NCI-H2171 (cell line): ENCODE measurements at regions not wholly inside any gene's neighbourhood (a gene's known extent, or its start where the extent isn't known, plus 50 kb on each side); places are given as distances from the start of the nearest gene placed in this dataset.
"Not testable (repeated sequence)": the region's sequence is repeated elsewhere in the genome, so short reads cannot be mapped to it uniquely, and the experiment has no call there.

Source experiments
- DNase-seq: peaks from one replicate; lab custom pipeline; 2025; lab: John Stamatoyannopoulos, UW

DNA sequence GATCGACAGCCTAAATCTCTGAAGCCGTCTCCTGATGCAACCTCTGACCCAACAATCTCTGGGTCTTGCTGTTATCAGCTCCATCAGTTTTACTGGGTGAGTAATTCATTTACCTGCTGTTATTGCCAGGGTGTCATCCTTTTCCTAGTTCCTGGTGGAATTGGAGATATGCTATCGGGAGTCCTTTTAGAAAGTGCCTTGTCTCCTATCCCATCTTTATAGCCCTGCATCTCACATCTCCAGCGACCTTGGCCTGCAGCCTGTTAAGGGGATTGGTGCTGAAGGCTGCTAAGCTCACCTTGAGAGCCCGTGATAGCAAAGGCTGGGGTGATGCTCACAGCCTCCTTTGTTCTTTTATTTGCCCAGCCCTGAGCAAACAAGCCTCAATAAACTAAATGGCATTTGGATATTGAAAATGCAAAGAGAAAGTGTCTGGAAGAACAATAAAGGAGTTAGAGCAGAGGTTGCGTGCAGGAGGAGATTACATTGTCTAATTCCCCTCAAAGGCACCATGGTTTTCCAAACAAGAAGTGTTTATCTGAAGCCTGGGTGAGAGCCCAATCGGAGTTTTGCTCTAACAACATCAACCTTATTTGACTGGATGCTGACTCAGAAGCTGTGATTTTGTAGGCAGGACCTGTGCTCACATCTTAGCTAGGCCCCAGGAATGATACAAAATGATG is 101.8 kb downstream of the RPLP1 start:
- DNase-seq: no peak

DNA sequence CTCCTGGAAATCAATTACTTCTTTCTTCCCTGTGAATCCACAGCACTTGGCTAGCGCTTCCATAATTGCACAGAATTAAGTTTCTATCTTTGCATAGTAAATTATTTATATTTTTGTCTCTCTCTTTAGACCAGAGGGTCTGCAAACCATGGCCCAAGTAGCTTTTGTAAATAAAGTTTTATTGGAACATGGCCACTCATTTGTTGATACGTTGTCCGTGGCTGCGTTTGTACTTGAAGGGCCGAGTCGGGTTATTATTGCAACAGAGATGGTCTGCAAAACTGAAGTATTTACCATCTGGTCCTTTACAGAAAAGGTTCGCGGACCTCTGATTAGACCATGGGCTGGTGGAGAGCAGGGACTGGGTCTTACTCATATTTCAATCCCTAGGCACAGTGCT is 102.5 kb downstream of the RPLP1 start:
- no peak for DNase-seq

GRCh38 chr15:69556344-69556743 is 103.7 kb downstream of the RPLP1 start:
- DNase-seq: no peak

GRCh38 chr15:69557020-69557706 is 104.5 kb downstream of the RPLP1 start:
- no peak for DNase-seq

DNA sequence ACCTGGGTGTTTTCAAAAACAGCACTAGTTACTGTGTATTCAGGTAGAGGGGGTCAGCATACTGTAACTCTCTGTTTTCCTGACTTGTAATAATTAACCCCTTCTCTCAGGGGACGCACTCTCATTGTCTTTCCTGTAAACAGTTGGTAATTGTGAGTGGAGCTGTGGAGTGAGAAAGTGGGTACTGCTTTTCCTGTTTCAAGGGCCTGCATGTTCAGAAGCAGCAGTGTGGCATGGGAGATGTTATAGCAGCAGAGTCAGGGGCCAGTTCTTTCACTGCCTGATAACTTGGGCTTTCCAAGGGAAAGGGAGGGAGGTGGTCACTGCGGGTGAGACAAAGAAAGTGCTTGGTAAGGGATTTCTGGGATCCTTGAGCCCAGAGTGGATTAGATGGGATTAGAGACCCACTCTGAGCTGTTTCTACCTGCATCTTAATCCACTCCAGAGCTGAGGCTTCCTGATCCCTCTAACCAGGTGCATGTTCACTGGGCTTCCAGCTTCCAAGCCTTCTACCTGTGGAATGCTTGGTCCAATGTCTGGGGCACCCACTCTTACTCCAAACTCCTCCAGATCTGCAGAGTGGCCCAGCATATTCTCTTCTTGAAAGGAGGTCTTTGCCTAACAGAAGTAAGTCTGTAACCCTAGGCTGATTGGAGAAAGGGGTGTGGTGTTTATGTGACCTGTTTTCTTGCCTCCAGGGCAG is 105.2 kb downstream of the RPLP1 start:
- no peak for DNase-seq

- no peak for DNase-seq
Measured at GRCh38 chr15:69559440-69560190, 107.0 kb downstream of the RPLP1 start.

- DNase-seq: no peak
Measured at GRCh38 chr15:69561071-69561784, 108.6 kb downstream of the RPLP1 start.

- no peak for DNase-seq
Measured at GRCh38 chr15:69562116-69562515, 109.5 kb downstream of the RPLP1 start.

- no peak for DNase-seq
Measured at GRCh38 chr15:69562564-69562963, 109.9 kb downstream of the RPLP1 start.

- no peak for DNase-seq
Measured at GRCh38 chr15:69565066-69565655, 112.5 kb downstream of the RPLP1 start.

- DNase-seq: not testable (repeated sequence)
Measured at GRCh38 chr15:69567238-69567760, 114.7 kb downstream of the RPLP1 start.

DNA sequence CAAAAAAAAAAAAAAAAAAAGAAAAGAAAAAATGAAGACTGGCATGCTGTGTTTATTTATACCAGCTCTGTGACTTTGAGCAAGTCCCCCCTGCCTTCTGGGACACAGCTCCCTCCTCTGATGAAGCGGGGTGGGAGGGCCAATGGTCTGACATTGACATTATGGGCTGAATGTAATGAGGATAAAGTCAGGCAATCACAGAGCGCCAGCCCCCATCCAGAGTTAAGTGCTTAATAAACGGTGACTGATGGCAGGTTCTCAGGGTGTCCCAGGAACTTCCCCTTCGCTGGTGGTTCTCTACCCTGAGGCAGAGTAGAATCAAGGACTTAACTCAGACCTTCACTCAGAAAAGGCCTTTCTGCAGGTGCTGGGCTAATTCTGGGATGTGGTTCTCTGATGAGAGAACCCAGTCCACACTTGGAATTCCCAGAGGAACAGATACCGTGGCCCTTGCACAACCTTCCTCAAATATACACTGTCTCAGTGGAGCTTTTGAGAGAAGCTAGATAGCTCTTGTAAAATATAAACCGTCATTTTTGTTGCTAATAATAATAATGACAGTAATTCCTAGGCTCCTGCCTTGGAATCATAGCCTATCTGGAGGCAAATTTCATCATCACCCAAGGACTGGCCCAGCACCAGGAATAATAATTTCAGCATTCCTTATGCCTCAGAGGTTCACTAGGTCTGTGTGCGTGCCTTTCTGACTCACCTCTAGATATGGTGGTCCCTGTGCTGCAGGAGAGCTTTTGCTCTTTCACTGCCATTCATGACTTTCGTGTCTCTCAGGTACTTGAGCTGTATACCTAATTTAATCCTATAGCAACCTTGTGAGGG is 115.8 kb downstream of the RPLP1 start:
- DNase-seq: no peak

- DNase-seq: no peak
Measured at GRCh38 chr15:69570454-69570853, 117.8 kb downstream of the RPLP1 start.

DNA sequence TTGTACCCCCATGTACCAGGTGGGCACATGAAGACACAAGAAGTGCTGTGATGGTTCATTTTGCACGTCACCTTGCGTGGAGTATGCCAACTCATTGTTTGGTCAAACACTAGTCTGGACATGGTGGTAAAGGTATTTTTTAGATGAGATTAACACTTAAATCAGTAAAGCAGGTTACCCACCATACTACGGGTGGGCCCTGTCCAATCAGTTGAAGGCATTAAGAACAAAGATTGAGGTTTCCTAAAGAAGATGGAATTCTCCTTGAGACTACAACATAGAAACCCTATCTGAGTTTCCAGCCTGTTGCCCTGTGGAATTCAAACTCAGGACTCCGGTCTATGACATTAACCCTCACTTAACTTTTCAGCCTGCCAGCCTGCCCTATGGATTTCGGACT is 118.4 kb downstream of the RPLP1 start:
- no peak for DNase-seq

- not testable (repeated sequence) for DNase-seq
Measured at GRCh38 chr15:69573278-69573677, 120.7 kb downstream of the RPLP1 start.

DNA sequence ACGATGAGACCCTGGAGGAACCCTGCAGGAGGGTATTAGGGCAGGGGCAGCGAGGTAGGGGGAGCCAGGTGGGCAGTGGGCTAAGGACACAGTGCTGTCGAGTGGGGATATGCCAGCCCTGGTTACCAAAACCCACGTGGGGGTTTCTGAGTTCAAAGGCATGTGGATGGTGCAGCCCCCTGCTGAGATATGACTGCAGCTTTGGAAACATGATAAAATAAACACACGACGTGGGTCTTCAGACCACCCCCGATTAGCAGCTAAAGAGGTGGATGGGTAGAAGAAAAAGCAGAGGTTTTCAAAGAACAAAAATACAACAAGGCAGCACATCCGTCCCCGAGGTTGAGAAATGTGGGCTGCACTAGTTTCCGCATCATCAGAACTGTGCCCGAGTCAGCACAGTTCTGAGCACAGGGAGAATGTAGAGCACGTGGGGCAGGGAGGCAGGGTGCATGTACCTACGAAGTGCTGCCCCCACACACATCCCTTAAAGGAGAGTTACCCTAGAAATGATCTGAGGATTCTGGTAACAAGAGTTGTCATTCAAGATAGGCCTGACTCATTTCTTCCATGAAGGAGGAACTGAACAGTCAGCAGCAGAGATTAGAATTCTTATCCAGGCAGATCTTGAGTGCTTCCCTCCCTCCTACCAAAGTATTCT is 121.3 kb downstream of the RPLP1 start:
- no peak for DNase-seq

DNA sequence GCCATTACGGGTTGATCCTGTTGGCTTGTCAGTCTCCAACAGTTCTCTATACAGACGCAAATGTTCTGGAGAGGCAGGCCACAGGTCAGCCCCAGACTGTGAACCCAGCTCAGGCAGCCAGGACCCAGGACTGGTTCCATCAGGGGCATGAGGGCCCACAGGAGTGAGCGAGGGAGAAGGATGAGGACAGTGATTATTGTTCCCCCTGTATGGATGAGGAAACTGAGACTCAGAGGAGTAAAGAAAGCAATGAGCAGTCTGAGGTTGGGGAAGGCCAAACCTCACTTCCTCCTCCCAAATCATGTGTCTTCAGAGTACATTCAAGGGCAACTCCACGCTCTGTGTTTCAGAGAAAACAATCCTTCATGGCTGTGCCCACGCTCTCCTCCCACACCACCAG is 121.9 kb downstream of the RPLP1 start:
- DNase-seq: no peak

GRCh38 chr15:69575387-69575786 is 122.8 kb downstream of the RPLP1 start:
- no peak for DNase-seq

DNA sequence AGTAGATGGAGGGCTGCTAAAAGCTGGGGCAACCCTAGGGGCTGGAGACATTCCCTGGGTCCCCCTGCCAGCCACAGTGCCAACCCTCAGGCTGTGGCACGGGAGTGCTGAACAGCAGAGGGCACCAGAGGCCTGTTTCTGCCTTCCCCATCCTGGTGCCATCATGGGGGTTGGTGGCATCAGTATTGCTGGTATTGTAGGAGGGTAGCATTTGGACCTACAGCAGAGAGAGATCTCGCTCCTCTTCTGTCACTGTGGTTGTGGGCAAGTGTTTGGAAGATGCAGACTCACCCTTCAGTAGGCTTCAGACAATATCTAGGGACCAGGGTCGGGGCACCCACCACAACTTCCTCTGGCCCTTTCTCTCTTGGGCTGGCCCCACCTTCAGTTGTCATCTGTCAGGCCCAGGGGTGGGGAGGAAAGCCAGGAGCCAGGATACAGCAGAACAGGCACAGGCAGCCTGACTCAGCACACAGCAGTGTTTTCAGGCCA is 123.5 kb downstream of the RPLP1 start:
- DNase-seq: peak; percentile 40
